Smooth muscle cell (in vitro differentiated cells): ENCODE measurements at regions not wholly inside any gene's neighbourhood (a gene's known extent, or its start where the extent isn't known, plus 50 kb on each side); places are given as distances from the start of the nearest gene placed in this dataset.
A peak's percentile ranks its signal among the peaks of the same experiment; 100 is the strongest.

ENCODE experiments used
- DNase-seq: peaks from one replicate; lab custom pipeline; 2025; ENCODE audit not compliant: unreplicated experiment; lab: John Stamatoyannopoulos, UW
- H2AFZ ChIP-seq: fragments of 200-600 bp; sonication (generic); 2 replicates; pipeline ENCODE4 v1.6.0; 2016; ENCODE audit warnings: antibody characterized with exemption, low read depth, mild to moderate bottlenecking
- H3F3A ChIP-seq: fragments of 200-600 bp; sonication (generic); 2 replicates; pipeline ENCODE4 v1.6.0; 2017; ENCODE audit warnings: antibody characterized with exemption, low read depth
- H3K27ac ChIP-seq: fragments of 200-600 bp; sonication (generic); 2 replicates; pipeline ENCODE4 v1.5.1; 2016; ENCODE audit warnings: low read depth, mild to moderate bottlenecking
- H3K27me3 ChIP-seq: fragments of 200-600 bp; sonication (generic); 2 replicates; pipeline ENCODE4 v1.6.1; 2016; ENCODE audit warnings: low read depth, mild to moderate bottlenecking
- H3K36me3 ChIP-seq: fragments of 200-600 bp; sonication (generic); 2 replicates; pipeline ENCODE4 v1.5.1; 2016; ENCODE audit warnings: low read depth
- H3K4me1 ChIP-seq: fragments of 200-600 bp; sonication (generic); 2 replicates; pipeline ENCODE4 v1.5.1; 2016; ENCODE audit warnings: low read depth
- H3K4me2 ChIP-seq: fragments of 200-600 bp; sonication (generic); 2 replicates; pipeline ENCODE4 v1.6.0; 2016; ENCODE audit warnings: mild to moderate bottlenecking
- H3K4me3 ChIP-seq: fragments of 200-600 bp; sonication (generic); 2 replicates; pipeline ENCODE4 v1.5.1; 2016; ENCODE audit warnings: mild to moderate bottlenecking
- H3K79me2 ChIP-seq: fragments of 200-600 bp; sonication (generic); 2 replicates; pipeline ENCODE4 v1.6.0; 2016; ENCODE audit warnings: low read depth, mild to moderate bottlenecking
- H3K9ac ChIP-seq: fragments of 200-600 bp; sonication (generic); 2 replicates; pipeline ENCODE4 v1.6.0; 2016; ENCODE audit warnings: low read depth
- H3K9me3 ChIP-seq: fragments of 200-600 bp; sonication (generic); replicated peaks from 2 replicates; pipeline ENCODE4 v1.5.1; 2016; ENCODE audit warnings: low read depth
- H4K20me1 ChIP-seq: fragments of 200-600 bp; sonication (generic); 2 replicates; pipeline ENCODE4 v1.6.0; 2016; ENCODE audit warnings: low read depth
- CTCF ChIP-seq: fragments of 200-600 bp; sonication (generic); IDR thresholded peaks from 2 replicates; pipeline ENCODE4 v1.5.1; 2017; ENCODE audit warnings: borderline replicate concordance, mild to moderate bottlenecking, antibody characterized with exemption; ENCODE audit not compliant: insufficient read depth, poor library complexity, severe bottlenecking
- WGBS: methylation state at CpG from one replicate; pipeline ENCODE4 v1.1.7; 2016; ENCODE audit warnings: low lambda C conversion rate; 5-methylcytosine and 5-hydroxymethylcytosine counted together

- Histone ChIP-seq H3K79me2 (no peaks in the 10 kb centered on the region), H3K27ac (no peak overlapping the region), H2AFZ (no peak overlapping the region), H3K9ac (no peak overlapping the region), H3K4me1 (peaks cover 3% of the 10 kb centered on the region), H3K9me3 (no peaks in the 10 kb centered on the region), H4K20me1 (no peaks in the 10 kb centered on the region), H3K4me3 (no peak overlapping the region), H3K4me2 (no peak overlapping the region), H3K27me3 (no peaks in the 10 kb centered on the region), H3K36me3 (no peaks in the 10 kb centered on the region), H3F3A (no peaks in the 10 kb centered on the region)
- 75% methylated on average over 2 of the region's 2 CpGs for WGBS
- no peak for TF ChIP-seq CTCF
- DNase-seq = no peak
Measured at GRCh38 chr4:112053825-112054350, 91.4 kb upstream of the FAM241A start.

GRCh38 chr4:112055100-112055499 is 90.2 kb upstream of the FAM241A start:
- H3K36me3 ChIP-seq = no peaks in the 10 kb centered on the region
- H3F3A ChIP-seq = no peaks in the 10 kb centered on the region
- H3K9me3 ChIP-seq = no peaks in the 10 kb centered on the region
- H3K9ac ChIP-seq = no peak overlapping the region
- no peak overlapping the region for H3K27ac ChIP-seq
- no peaks in the 10 kb centered on the region for H3K27me3 ChIP-seq
- H3K79me2 ChIP-seq = no peaks in the 10 kb centered on the region
- no peak overlapping the region for H3K4me3 ChIP-seq
- H4K20me1 ChIP-seq = no peaks in the 10 kb centered on the region
- H3K4me2 ChIP-seq = no peak overlapping the region
- TF ChIP-seq CTCF = no peak
- H3K4me1 ChIP-seq = peaks cover 3% of the 10 kb centered on the region
- H2AFZ ChIP-seq = no peak overlapping the region
- no peak for DNase-seq

- 79% methylated on average over 3 of the region's 3 CpGs for WGBS
- H2AFZ ChIP-seq = no peak overlapping the region
- no peaks in the 10 kb centered on the region for H3K9me3 ChIP-seq
- H3F3A ChIP-seq = no peaks in the 10 kb centered on the region
- H3K4me3 ChIP-seq = no peak overlapping the region
- no peaks in the 10 kb centered on the region for H3K27me3 ChIP-seq
- no peak overlapping the region for H3K4me2 ChIP-seq
- H3K79me2 ChIP-seq = no peaks in the 10 kb centered on the region
- H3K4me1 ChIP-seq = peaks cover 3% of the 10 kb centered on the region
- H3K36me3 ChIP-seq = no peaks in the 10 kb centered on the region
- TF ChIP-seq CTCF = no peak
- no peak overlapping the region for H3K9ac ChIP-seq
- H4K20me1 ChIP-seq = no peaks in the 10 kb centered on the region
- no peak overlapping the region for H3K27ac ChIP-seq
- DNase-seq = no peak
Measured at GRCh38 chr4:112057470-112057869, 87.8 kb upstream of the FAM241A start.

GRCh38 chr4:112058433-112058832 is 86.8 kb upstream of the FAM241A start:
- Histone ChIP-seq H3K4me1 (peaks cover 3% of the 10 kb centered on the region), H2AFZ (peak overlapping the region; percentile 31), H3K9ac (no peak overlapping the region), H3K4me3 (no peak overlapping the region), H3K36me3 (no peaks in the 10 kb centered on the region), H3F3A (no peaks in the 10 kb centered on the region), H4K20me1 (no peaks in the 10 kb centered on the region), H3K79me2 (no peaks in the 10 kb centered on the region), H3K9me3 (no peaks in the 10 kb centered on the region), H3K27me3 (no peaks in the 10 kb centered on the region), H3K27ac (no peak overlapping the region), H3K4me2 (no peak overlapping the region)
- 85% methylated on average over 3 of the region's 3 CpGs for WGBS
- no peak for DNase-seq
- TF ChIP-seq CTCF = no peak
